OCI-LY7 (cell line): ENCODE measurements at regions not wholly inside any gene's neighbourhood (a gene's known extent, or its start where the extent isn't known, plus 50 kb on each side); places are given as distances from the start of the nearest gene placed in this dataset.

ENCODE experiments used
- BruUV-seq: library from RNA; stranded (reverse); fragments of 400-500 nt; replicated peaks from 2 replicates; lab custom pipeline; 2021; lab: Mats Ljungman, UMichigan
- CTCF ChIA-PET: fragments of 300-600 bp; sonication (Branson Sonifier 250); formaldehyde crosslinking; loops from one replicate; lab custom pipeline; 2022; ENCODE audit warnings: antibody characterized with exemption; ENCODE audit not compliant: unreplicated experiment; lab: Charles Lee
- POLR2A ChIA-PET: fragments of 300-600 bp; sonication (Branson Sonifier 250); formaldehyde crosslinking; loops from one replicate; lab custom pipeline; 2022; ENCODE audit warnings: antibody characterized with exemption; lab: Charles Lee
- DNase-seq: peaks from one replicate; pipeline ENCODE4 v3.0.0-alpha.2; 2015; ENCODE audit warnings: low spot score
- H2AFZ ChIP-seq: fragments of 200-600 bp; sonication (generic), shearing (Covaris generic); 2 replicates; pipeline ENCODE4 v1.6.1; 2014; ENCODE audit warnings: mild to moderate bottlenecking, antibody characterized with exemption, low read length, moderate library complexity
- H3K27ac ChIP-seq: fragments of 200-600 bp; sonication (generic); 2 replicates; pipeline ENCODE4 v1.5.1; 2014; ENCODE audit warnings: mixed run types, low read depth, mild to moderate bottlenecking, moderate library complexity, low read length, inconsistent platforms; ENCODE audit not compliant: poor library complexity, severe bottlenecking
- H3K36me3 ChIP-seq: fragments of 200-600 bp; sonication (generic); 2 replicates; pipeline ENCODE4 v1.6.1; 2014; ENCODE audit warnings: mild to moderate bottlenecking, antibody characterized with exemption, low read length, moderate library complexity, mixed read lengths; ENCODE audit not compliant: insufficient read depth
- H3K4me1 ChIP-seq: fragments of 200-600 bp; sonication (generic); 2 replicates; pipeline ENCODE4 v1.5.1; 2014; ENCODE audit warnings: mild to moderate bottlenecking, low read length; ENCODE audit not compliant: insufficient read depth, poor library complexity, severe bottlenecking
- H3K4me2 ChIP-seq: fragments of 200-600 bp; sonication (generic); 2 replicates; pipeline ENCODE4 v1.6.1; 2014; ENCODE audit warnings: mild to moderate bottlenecking, low read length
- H3K4me3 ChIP-seq: fragments of 200-600 bp; sonication (generic); 2 replicates; pipeline ENCODE4 v1.5.1; 2014; ENCODE audit warnings: mild to moderate bottlenecking, low read depth, low read length; ENCODE audit not compliant: poor library complexity, severe bottlenecking
- H3K79me2 ChIP-seq: fragments of 200-600 bp; sonication (generic); 2 replicates; pipeline ENCODE4 v1.6.1; 2016; ENCODE audit warnings: low read depth, mild to moderate bottlenecking, low read length, moderate library complexity, mixed read lengths; ENCODE audit not compliant: insufficient read depth
- H3K9me2 ChIP-seq: fragments of 200-600 bp; sonication (generic); 2 replicates; pipeline ENCODE4 v1.6.1; 2016; ENCODE audit warnings: mild to moderate bottlenecking, low read length, mixed read lengths; ENCODE audit not compliant: insufficient read depth
- H3K9me3 ChIP-seq: fragments of 200-600 bp; sonication (generic); 2 replicates; pipeline ENCODE4 v1.6.1; 2014; ENCODE audit warnings: mild to moderate bottlenecking, mixed run types, low read length, mixed read lengths
- H4K20me1 ChIP-seq: fragments of 200-600 bp; sonication (generic); 2 replicates; pipeline ENCODE4 v1.6.1; 2014; ENCODE audit warnings: mild to moderate bottlenecking, antibody characterized with exemption, low read length, moderate library complexity, mixed read lengths; ENCODE audit not compliant: insufficient read depth
- EZH2phosphoT487 ChIP-seq: fragments of 200-600 bp; sonication (generic); IDR thresholded peaks from 2 replicates; pipeline ENCODE4 v1.6.1; 2018; ENCODE audit warnings: low read depth, borderline replicate concordance, mild to moderate bottlenecking, mixed run types, antibody characterized with exemption, low read length, moderate library complexity, mixed read lengths
- intact Hi-C: fragments of 100-400 bp; cut with micrococcal nuclease; formaldehyde crosslinking; loops from one replicate; pipeline ENCODE4 v1.10.0; 2022; ENCODE audit not compliant: unreplicated experiment
- TF ChIP-seq, protein P1 (sequence below): fragments of 200-600 bp; sonication (generic); conservative IDR thresholded peaks from 2 replicates; pipeline ENCODE4 v1.5.1; 2014; ENCODE audit warnings: mild to moderate bottlenecking, antibody characterized with exemption, low read length, moderate library complexity, mixed read lengths

DNA sequence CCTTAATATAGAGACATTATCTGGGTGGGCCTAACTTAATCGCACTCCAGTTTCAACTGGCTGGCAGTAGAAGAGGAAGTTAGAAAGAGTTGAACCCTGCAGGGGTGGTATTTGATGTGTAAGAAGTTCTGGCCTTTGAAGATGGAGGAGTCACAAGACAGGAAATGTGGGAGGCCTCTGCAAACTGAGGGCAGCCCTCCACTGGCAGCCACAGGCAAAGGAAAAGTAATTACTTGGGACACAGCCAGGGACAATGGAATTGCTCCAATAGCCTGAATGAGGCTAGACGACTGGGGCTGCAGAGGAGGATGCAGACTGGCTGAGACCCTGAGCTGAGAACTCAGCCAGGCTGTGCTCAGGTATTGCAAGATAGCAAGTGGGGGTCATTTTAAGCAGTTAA lies 703.3 kb upstream of the ARGLU1 start:
- DNase-seq: no peak
- H2AFZ ChIP-seq: no peak overlapping the region
- no TSS peak for BruUV-seq
- TF ChIP-seq EZH2phosphoT487: no peak
- TF ChIP-seq, protein P1, sequence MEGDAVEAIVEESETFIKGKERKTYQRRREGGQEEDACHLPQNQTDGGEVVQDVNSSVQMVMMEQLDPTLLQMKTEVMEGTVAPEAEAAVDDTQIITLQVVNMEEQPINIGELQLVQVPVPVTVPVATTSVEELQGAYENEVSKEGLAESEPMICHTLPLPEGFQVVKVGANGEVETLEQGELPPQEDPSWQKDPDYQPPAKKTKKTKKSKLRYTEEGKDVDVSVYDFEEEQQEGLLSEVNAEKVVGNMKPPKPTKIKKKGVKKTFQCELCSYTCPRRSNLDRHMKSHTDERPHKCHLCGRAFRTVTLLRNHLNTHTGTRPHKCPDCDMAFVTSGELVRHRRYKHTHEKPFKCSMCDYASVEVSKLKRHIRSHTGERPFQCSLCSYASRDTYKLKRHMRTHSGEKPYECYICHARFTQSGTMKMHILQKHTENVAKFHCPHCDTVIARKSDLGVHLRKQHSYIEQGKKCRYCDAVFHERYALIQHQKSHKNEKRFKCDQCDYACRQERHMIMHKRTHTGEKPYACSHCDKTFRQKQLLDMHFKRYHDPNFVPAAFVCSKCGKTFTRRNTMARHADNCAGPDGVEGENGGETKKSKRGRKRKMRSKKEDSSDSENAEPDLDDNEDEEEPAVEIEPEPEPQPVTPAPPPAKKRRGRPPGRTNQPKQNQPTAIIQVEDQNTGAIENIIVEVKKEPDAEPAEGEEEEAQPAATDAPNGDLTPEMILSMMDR: no peak
- no peak overlapping the region for H3K4me3 ChIP-seq
- no peaks in the 10 kb centered on the region for H3K79me2 ChIP-seq
- H4K20me1 ChIP-seq: no peaks in the 10 kb centered on the region
- H3K9me2 ChIP-seq: no peaks in the 10 kb centered on the region
- no peak overlapping the region for H3K27ac ChIP-seq
- POLR2A ChIA-PET: no interaction called here
- intact Hi-C loops: no loop called here
- H3K9me3 ChIP-seq: no peaks in the 10 kb centered on the region
- CTCF ChIA-PET: no interaction called here
- H3K4me2 ChIP-seq: no peak overlapping the region
- H3K4me1 ChIP-seq: no peaks in the 10 kb centered on the region
- H3K36me3 ChIP-seq: no peaks in the 10 kb centered on the region

DNA sequence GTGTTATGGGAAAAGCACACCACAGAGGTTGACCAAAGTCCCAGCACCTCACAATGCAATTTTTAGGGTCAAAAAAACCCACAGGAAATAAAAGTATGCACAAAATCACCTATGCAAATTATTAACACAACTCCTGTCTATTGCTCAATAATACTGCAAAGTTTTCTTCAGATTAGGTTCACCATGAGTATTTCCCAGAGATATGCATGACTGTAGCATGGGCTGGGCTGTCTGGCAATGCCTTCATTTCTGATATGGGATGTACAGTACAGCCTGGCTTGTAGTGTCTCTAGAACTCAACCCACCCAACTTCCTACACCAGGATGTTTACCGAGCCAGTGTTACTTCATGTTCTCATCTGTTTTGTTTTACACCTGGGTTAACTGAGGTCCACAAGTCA lies 698.7 kb upstream of the ARGLU1 start:
- no peaks in the 10 kb centered on the region for H3K4me1 ChIP-seq
- intact Hi-C loops: no loop called here
- no peak for TF ChIP-seq EZH2phosphoT487
- TF ChIP-seq, protein P1: no peak
- no peaks in the 10 kb centered on the region for H3K79me2 ChIP-seq
- no peaks in the 10 kb centered on the region for H4K20me1 ChIP-seq
- no peak overlapping the region for H3K4me3 ChIP-seq
- H3K4me2 ChIP-seq: no peak overlapping the region
- BruUV-seq: no TSS peak
- H3K27ac ChIP-seq: no peak overlapping the region
- no peak for DNase-seq
- H3K9me3 ChIP-seq: no peaks in the 10 kb centered on the region
- no peaks in the 10 kb centered on the region for H3K9me2 ChIP-seq
- no peaks in the 10 kb centered on the region for H3K36me3 ChIP-seq
- ChIA-PET CTCF (no interaction called here), POLR2A (no interaction called here)
- no peak overlapping the region for H2AFZ ChIP-seq

DNA sequence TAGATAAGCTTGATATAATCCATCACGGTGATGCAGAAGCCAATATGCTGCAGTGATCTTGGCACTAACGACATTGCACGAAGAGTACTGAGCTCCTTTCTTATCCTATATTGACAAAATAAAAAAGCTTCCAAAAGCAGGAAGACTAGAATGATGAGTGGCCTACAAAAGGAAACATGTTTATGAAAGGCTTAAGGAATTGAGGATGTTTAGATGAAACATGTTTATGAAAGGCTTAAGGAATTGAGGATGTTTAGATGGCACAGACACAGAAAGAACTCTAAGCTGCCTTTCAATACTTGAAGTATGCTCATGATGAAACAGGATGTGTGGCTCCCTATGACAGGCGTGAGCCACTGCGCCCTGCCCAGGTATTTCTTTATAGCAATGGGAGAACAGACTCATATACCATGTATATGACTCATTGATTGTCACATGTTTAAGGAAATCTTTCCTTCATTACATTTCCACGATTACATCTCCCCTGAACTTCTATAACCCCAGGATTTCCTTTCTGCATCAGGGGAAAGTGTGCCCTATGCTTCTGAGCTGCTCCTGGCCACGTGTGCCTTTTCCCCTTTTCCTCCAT lies 690.8 kb upstream of the ARGLU1 start:
- no peaks in the 10 kb centered on the region for H4K20me1 ChIP-seq
- no peaks in the 10 kb centered on the region for H3K36me3 ChIP-seq
- H3K4me2 ChIP-seq: no peak overlapping the region
- TF ChIP-seq EZH2phosphoT487: no peak
- TF ChIP-seq, protein P1: no peak
- no peaks in the 10 kb centered on the region for H3K79me2 ChIP-seq
- CTCF ChIA-PET: no interaction called here
- no peaks in the 10 kb centered on the region for H3K9me2 ChIP-seq
- POLR2A ChIA-PET: interaction anchor here (0.8 kb wide), 1 partner anchor 1197 kb away, joined by 3 read pairs; no protein-coding TSS in a partner anchor
- H2AFZ ChIP-seq: no peak overlapping the region
- H3K4me3 ChIP-seq: no peak overlapping the region
- BruUV-seq: no TSS peak
- intact Hi-C loops: no loop called here
- no peaks in the 10 kb centered on the region for H3K4me1 ChIP-seq
- H3K9me3 ChIP-seq: no peaks in the 10 kb centered on the region
- no peak overlapping the region for H3K27ac ChIP-seq
- DNase-seq: no peak
